Endodermal cell (in vitro differentiated cells): ENCODE measurements at regions not wholly inside any gene's neighbourhood (a gene's known extent, or its start where the extent isn't known, plus 50 kb on each side); places are given as distances from the start of the nearest gene placed in this dataset.

Experiments used
- DNase-seq: peaks from one replicate; pipeline ENCODE4 v3.0.0-alpha.2; 2017
- H3K27ac ChIP-seq: 2 replicates; pipeline ENCODE4 v1.5.1; 2013; ENCODE audit warnings: mild to moderate bottlenecking, low read depth, low read length, moderate library complexity
- H3K27me3 ChIP-seq: 2 replicates; pipeline ENCODE4 v1.6.1; 2013; ENCODE audit warnings: mild to moderate bottlenecking, low read length, moderate library complexity; ENCODE audit not compliant: insufficient read depth, control insufficient read depth, poor library complexity, severe bottlenecking
- H3K36me3 ChIP-seq: 2 replicates; pipeline ENCODE4 v1.7.0; 2013; ENCODE audit warnings: mild to moderate bottlenecking, low read length, moderate library complexity; ENCODE audit not compliant: control insufficient read depth, insufficient read depth
- H3K4me1 ChIP-seq: one replicate; pipeline ENCODE4 v1.7.0; 2013; ENCODE audit warnings: low read length; ENCODE audit not compliant: control insufficient read depth, insufficient read depth
- H3K4me3 ChIP-seq: 2 replicates; pipeline ENCODE4 v1.5.1; 2013; ENCODE audit warnings: mild to moderate bottlenecking, low read length, moderate library complexity
- H3K9ac ChIP-seq: 2 replicates; pipeline ENCODE4 v1.6.1; 2013; ENCODE audit warnings: mild to moderate bottlenecking, low read length, moderate library complexity; ENCODE audit not compliant: poor library complexity, severe bottlenecking; ENCODE audit errors: extremely low read depth
- H3K9me3 ChIP-seq: 2 replicates; pipeline ENCODE4 v1.6.1; 2013; ENCODE audit warnings: mild to moderate bottlenecking, low read length, moderate library complexity; ENCODE audit not compliant: control insufficient read depth
- H3K27ac Mint-ChIP-seq: 2 replicates; pipeline ENCODE4 v1.8.0; 2020; ENCODE audit warnings: mixed read lengths
- H3K27me3 Mint-ChIP-seq: 2 replicates; pipeline ENCODE4 v1.8.0; 2021; ENCODE audit warnings: mild to moderate bottlenecking, mixed read lengths; ENCODE audit not compliant: insufficient read depth
- H3K36me3 Mint-ChIP-seq: 2 replicates; pipeline ENCODE4 v1.8.0; 2020; ENCODE audit warnings: low read depth, mixed read lengths
- H3K4me1 Mint-ChIP-seq: 2 replicates; pipeline ENCODE4 v1.8.0; 2020; ENCODE audit warnings: mixed read lengths
- H3K4me3 Mint-ChIP-seq: 2 replicates; pipeline ENCODE4 v1.8.0; 2020; ENCODE audit warnings: mild to moderate bottlenecking, moderate library complexity, mixed read lengths
- H3K9me3 Mint-ChIP-seq: 2 replicates; pipeline ENCODE4 v1.8.0; 2020; ENCODE audit warnings: mild to moderate bottlenecking, mixed read lengths
- WGBS, 2 experiments: methylation state at CpG; one replicate each; pipeline versions ENCODE4 v1.1.5 to v1.1.7; 2013; ENCODE audit warnings: missing lambda C conversion rate in 2 of 2, mixed read lengths in 1 of 2; ENCODE audit not compliant: insufficient coverage in 1 of 2, insufficient read length in 1 of 2; 5-methylcytosine and 5-hydroxymethylcytosine counted together
- TF ChIP-seq, protein P1 (sequence below): fragments of 200-600 bp; sonication (generic); conservative IDR thresholded peaks from 2 replicates; pipeline ENCODE4 v1.5.0; 2021; ENCODE audit warnings: antibody characterized with exemption, mild to moderate bottlenecking

DNA sequence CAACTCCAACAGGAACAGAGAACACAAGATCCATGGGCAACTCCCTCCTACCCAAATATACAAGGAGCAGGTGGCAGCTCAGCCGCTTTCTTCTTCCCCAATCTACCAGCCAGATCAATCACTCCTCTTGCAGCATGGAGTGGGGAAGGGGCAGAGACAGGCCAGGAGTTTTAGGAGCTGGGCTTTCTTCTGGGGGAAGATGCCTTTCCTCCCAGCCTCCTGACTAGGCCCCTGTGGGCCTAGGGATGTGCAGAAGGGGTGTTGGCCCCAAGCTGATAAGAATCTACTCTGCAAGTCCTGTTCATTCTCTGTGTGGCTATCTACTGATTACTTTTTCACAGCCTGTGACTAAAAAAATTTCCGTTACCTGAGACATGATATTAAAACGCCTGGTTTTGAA is 189.0 kb downstream of the BCAS1 start:
- H3K27ac Mint-ChIP-seq = no peak overlapping the region
- no peak overlapping the region for H3K4me3 Mint-ChIP-seq

GRCh38 chr20:53880108-53880641 is 190.2 kb downstream of the BCAS1 start:
- Histone ChIP-seq H3K9ac (no peak overlapping the region), H3K36me3 (no peaks in the 10 kb centered on the region), H3K4me3 (no peak overlapping the region), H3K27me3 (no peaks in the 10 kb centered on the region), H3K9me3 (no peaks in the 10 kb centered on the region), H3K27ac (no peak overlapping the region), H3K4me1 (peaks cover 3% of the 10 kb centered on the region)
- H3K27me3 Mint-ChIP-seq = no peaks in the 10 kb centered on the region
- H3K9me3 Mint-ChIP-seq = no peaks in the 10 kb centered on the region
- H3K36me3 Mint-ChIP-seq = no peaks in the 10 kb centered on the region
- H3K27ac Mint-ChIP-seq = no peak overlapping the region
- DNase-seq = no peak
- peaks cover 27% of the 10 kb centered on the region for H3K4me1 Mint-ChIP-seq
- WGBS, 2 experiments = 90% methylated on average over 6 to 9 of the region's 9 CpGs
- TF ChIP-seq, protein P1, sequence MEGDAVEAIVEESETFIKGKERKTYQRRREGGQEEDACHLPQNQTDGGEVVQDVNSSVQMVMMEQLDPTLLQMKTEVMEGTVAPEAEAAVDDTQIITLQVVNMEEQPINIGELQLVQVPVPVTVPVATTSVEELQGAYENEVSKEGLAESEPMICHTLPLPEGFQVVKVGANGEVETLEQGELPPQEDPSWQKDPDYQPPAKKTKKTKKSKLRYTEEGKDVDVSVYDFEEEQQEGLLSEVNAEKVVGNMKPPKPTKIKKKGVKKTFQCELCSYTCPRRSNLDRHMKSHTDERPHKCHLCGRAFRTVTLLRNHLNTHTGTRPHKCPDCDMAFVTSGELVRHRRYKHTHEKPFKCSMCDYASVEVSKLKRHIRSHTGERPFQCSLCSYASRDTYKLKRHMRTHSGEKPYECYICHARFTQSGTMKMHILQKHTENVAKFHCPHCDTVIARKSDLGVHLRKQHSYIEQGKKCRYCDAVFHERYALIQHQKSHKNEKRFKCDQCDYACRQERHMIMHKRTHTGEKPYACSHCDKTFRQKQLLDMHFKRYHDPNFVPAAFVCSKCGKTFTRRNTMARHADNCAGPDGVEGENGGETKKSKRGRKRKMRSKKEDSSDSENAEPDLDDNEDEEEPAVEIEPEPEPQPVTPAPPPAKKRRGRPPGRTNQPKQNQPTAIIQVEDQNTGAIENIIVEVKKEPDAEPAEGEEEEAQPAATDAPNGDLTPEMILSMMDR = no peak
- H3K4me3 Mint-ChIP-seq = no peak overlapping the region

More for the DNA sequence above, 189.0 kb downstream of the BCAS1 start:
- Mint-ChIP-seq H3K9me3 (no peaks in the 10 kb centered on the region), H3K4me1 (peaks cover 32% of the 10 kb centered on the region), H3K36me3 (no peaks in the 10 kb centered on the region), H3K27me3 (no peaks in the 10 kb centered on the region)
- Histone ChIP-seq H3K4me1 (peaks cover 3% of the 10 kb centered on the region), H3K36me3 (no peaks in the 10 kb centered on the region), H3K27ac (no peak overlapping the region), H3K9ac (no peak overlapping the region), H3K9me3 (no peaks in the 10 kb centered on the region), H3K27me3 (no peaks in the 10 kb centered on the region), H3K4me3 (no peak overlapping the region)
- TF ChIP-seq, protein P1 = no peak
- no peak for DNase-seq
- 100% methylated on average over 1 to 3 of the region's 3 CpGs for WGBS, 2 experiments

GRCh38 chr20:53879048-53879684 is 191.2 kb downstream of the BCAS1 start:
- H3K4me3 Mint-ChIP-seq = no peak overlapping the region
- TF ChIP-seq, protein P1 = no peak
- DNase-seq = no peak
- H3K4me1 ChIP-seq = peaks cover 3% of the 10 kb centered on the region
- H3K36me3 Mint-ChIP-seq = no peaks in the 10 kb centered on the region
- H3K9ac ChIP-seq = no peak overlapping the region
- no peaks in the 10 kb centered on the region for H3K9me3 Mint-ChIP-seq
- no peaks in the 10 kb centered on the region for H3K36me3 ChIP-seq
- H3K27ac Mint-ChIP-seq = no peak overlapping the region
- peaks cover 20% of the 10 kb centered on the region for H3K4me1 Mint-ChIP-seq
- H3K27ac ChIP-seq = no peak overlapping the region
- no peaks in the 10 kb centered on the region for H3K9me3 ChIP-seq
- no peaks in the 10 kb centered on the region for H3K27me3 ChIP-seq
- no peak overlapping the region for H3K4me3 ChIP-seq
- 91 to 98% methylated on average over 6 to 10 of the region's 10 CpGs for WGBS, 2 experiments
- no peaks in the 10 kb centered on the region for H3K27me3 Mint-ChIP-seq
